ENCODE measurements at regions not wholly inside any gene's neighbourhood (a gene's known extent, or its start where the extent isn't known, plus 50 kb on each side); places are given as distances from the start of the nearest gene placed in this dataset.

GRCh38 chr14:98758440-98758839, 513.6 kb downstream of the BCL11B start:
- TF ChIP-seq POLR2AphosphoS5 (IDR thresholded peaks at IDR 0.05) (no peak), CTCF (IDR thresholded peaks at IDR 0.05) (no peak)

Measured in prostate gland (tissue), 2 donors.